Left ventricle myocardium inferior (tissue), 1 donor: ENCODE measurements at regions not wholly inside any gene's neighbourhood (a gene's known extent, or its start where the extent isn't known, plus 50 kb on each side); places are given as distances from the start of the nearest gene placed in this dataset.

Source experiments
- DNase-seq: peaks from one replicate; pipeline ENCODE4 v3.0.0-alpha.2; 2020
- H3K27ac ChIP-seq: fragments of 200-600 bp; replicated peaks from 2 replicates; pipeline ENCODE4 v1.8.0; 2021
- H3K27me3 ChIP-seq: fragments of 200-600 bp; 2 replicates; pipeline ENCODE4 v1.8.0; 2021; ENCODE audit warnings: low read depth
- H3K36me3 ChIP-seq: fragments of 200-600 bp; 2 replicates; pipeline ENCODE4 v1.8.0; 2021
- H3K4me1 ChIP-seq: fragments of 200-600 bp; 2 replicates; pipeline ENCODE4 v1.8.0; 2021
- H3K4me3 ChIP-seq: fragments of 200-600 bp; 2 replicates; pipeline ENCODE4 v1.8.0; 2021; ENCODE audit warnings: mild to moderate bottlenecking, moderate library complexity
- H3K9me3 ChIP-seq: fragments of 200-600 bp; replicated peaks from 2 replicates; pipeline ENCODE4 v1.8.0; 2021
- intact Hi-C: fragments of 100-400 bp; cut with micrococcal nuclease; formaldehyde crosslinking; loops from one replicate; pipeline ENCODE4 v1.11.0; 2022
- TF ChIP-seq, protein P1 (sequence below): fragments of 200-600 bp; IDR thresholded peaks from 2 replicates; pipeline ENCODE4 v1.8.0; 2021; ENCODE audit warnings: antibody characterized with exemption, mild to moderate bottlenecking, borderline replicate concordance
- donor health status: DM: no; HTN: yes; CAD: no; lungs with severe emphysema.

DNA sequence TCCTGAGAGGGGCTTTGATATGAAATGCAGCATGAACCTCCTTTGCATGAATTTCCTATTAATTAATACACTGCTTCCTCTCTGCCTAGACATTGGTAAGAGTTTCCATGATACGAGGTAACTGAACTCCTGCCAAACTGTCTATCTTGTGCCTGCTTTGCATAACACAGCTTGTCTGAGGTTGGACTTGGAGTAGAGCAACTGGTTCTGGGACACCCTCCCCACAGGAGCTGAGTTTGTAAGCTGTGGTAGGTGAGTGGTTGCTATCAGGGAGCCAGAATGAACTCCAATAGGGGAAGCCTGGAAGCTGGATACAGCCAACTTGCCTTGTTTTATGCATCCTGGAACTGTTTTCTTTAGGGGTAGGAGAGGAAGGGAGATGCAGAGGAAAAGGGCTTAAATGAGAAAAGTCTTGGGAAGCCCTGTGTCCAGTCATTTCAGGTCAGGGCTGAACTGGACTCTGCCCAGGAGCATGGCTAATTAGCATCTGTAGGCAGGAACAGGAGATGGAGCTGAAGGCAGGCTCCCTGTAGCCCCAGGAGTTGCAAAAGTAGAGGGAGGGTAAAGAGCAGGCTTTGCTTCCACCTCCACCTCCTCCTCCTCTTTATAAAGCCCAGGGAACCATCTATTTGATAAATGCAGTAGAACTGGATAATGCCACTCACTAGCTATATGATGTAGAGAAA is 73.2 kb upstream of the GPR158 start:
- H3K27ac ChIP-seq: no peak overlapping the region
- H3K4me1 ChIP-seq: no peaks in the 10 kb centered on the region
- H3K36me3 ChIP-seq: no peaks in the 10 kb centered on the region
- peaks cover 4% of the 10 kb centered on the region for H3K27me3 ChIP-seq
- no peak overlapping the region for H3K4me3 ChIP-seq
- TF ChIP-seq, protein P1, sequence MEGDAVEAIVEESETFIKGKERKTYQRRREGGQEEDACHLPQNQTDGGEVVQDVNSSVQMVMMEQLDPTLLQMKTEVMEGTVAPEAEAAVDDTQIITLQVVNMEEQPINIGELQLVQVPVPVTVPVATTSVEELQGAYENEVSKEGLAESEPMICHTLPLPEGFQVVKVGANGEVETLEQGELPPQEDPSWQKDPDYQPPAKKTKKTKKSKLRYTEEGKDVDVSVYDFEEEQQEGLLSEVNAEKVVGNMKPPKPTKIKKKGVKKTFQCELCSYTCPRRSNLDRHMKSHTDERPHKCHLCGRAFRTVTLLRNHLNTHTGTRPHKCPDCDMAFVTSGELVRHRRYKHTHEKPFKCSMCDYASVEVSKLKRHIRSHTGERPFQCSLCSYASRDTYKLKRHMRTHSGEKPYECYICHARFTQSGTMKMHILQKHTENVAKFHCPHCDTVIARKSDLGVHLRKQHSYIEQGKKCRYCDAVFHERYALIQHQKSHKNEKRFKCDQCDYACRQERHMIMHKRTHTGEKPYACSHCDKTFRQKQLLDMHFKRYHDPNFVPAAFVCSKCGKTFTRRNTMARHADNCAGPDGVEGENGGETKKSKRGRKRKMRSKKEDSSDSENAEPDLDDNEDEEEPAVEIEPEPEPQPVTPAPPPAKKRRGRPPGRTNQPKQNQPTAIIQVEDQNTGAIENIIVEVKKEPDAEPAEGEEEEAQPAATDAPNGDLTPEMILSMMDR: no peak
- no peak for DNase-seq
- H3K9me3 ChIP-seq: no peaks in the 10 kb centered on the region
- intact Hi-C loops: no loop called here

- Histone ChIP-seq H3K36me3 (no peaks in the 10 kb centered on the region), H3K4me1 (no peaks in the 10 kb centered on the region), H3K9me3 (no peaks in the 10 kb centered on the region), H3K27me3 (peaks cover 7% of the 10 kb centered on the region), H3K27ac (no peak overlapping the region), H3K4me3 (no peak overlapping the region)
- intact Hi-C loops: no loop called here
- TF ChIP-seq, protein P1: no peak
- DNase-seq: no peak
Measured at GRCh38 chr10:25102147-25102822, 72.5 kb upstream of the GPR158 start.

- Histone ChIP-seq H3K4me3 (no peak overlapping the region), H3K9me3 (no peaks in the 10 kb centered on the region), H3K27ac (no peak overlapping the region), H3K27me3 (peaks cover 7% of the 10 kb centered on the region), H3K4me1 (no peaks in the 10 kb centered on the region), H3K36me3 (no peaks in the 10 kb centered on the region)
- TF ChIP-seq, protein P1: no peak
- intact Hi-C loops: no loop called here
- no peak for DNase-seq
Measured at GRCh38 chr10:25103703-25104102, 71.1 kb upstream of the GPR158 start.

- TF ChIP-seq, protein P1: no peak
Measured at GRCh38 chr10:25104441-25104840, 70.4 kb upstream of the GPR158 start.

GRCh38 chr10:25105262-25105661 is 69.5 kb upstream of the GPR158 start:
- TF ChIP-seq, protein P1: no peak
- H3K4me1 ChIP-seq: no peaks in the 10 kb centered on the region
- H3K27ac ChIP-seq: no peak overlapping the region
- no peak overlapping the region for H3K4me3 ChIP-seq
- H3K9me3 ChIP-seq: no peaks in the 10 kb centered on the region
- DNase-seq: no peak
- no peaks in the 10 kb centered on the region for H3K36me3 ChIP-seq
- H3K27me3 ChIP-seq: peaks cover 7% of the 10 kb centered on the region
- intact Hi-C loops: no loop called here

More at GRCh38 chr10:25104441-25104840, 70.4 kb upstream of the GPR158 start:
- no peaks in the 10 kb centered on the region for H3K9me3 ChIP-seq
- intact Hi-C loops: no loop called here
- no peaks in the 10 kb centered on the region for H3K36me3 ChIP-seq
- H3K27ac ChIP-seq: no peak overlapping the region
- no peak overlapping the region for H3K4me3 ChIP-seq
- no peaks in the 10 kb centered on the region for H3K4me1 ChIP-seq
- DNase-seq: no peak
- peaks cover 7% of the 10 kb centered on the region for H3K27me3 ChIP-seq
